H1 (cell line): ENCODE measurements at regions not wholly inside any gene's neighbourhood (a gene's known extent, or its start where the extent isn't known, plus 50 kb on each side); places are given as distances from the start of the nearest gene placed in this dataset.

ENCODE experiments used
- CTCF ChIA-PET: fragments of 300-600 bp; sonication (Branson Sonifier 250); formaldehyde crosslinking; loops from one replicate; lab custom pipeline; 2021; ENCODE audit not compliant: partially characterized antibody; lab: Charles Lee
- POLR2A ChIA-PET: fragments of 300-600 bp; sonication (Branson Sonifier 250); formaldehyde crosslinking; loops from one replicate; lab custom pipeline; 2021; ENCODE audit warnings: inconsistent platforms; ENCODE audit not compliant: partially characterized antibody; lab: Charles Lee
- DNase-seq, 2 experiments: peaks; one replicate each; pipeline versions ENCODE4 v3.0.0 to v3.0.0-alpha.2; 2010 to 2022; ENCODE audit warnings: low spot score in 2 of 2, low read depth in 1 of 2, mixed read lengths in 1 of 2
- FAIRE-seq: peaks from 2 replicates; lab custom pipeline; 2011; peaks lifted over from hg19 to GRCh38; lab: Jason Lieb, UNC
- H2AFZ ChIP-seq: 2 replicates; pipeline ENCODE4 v1.8.1; 2012; ENCODE audit warnings: low read length, inconsistent platforms
- H2AK5ac ChIP-seq: 2 replicates; pipeline ENCODE4 v1.6.1; 2013; ENCODE audit warnings: low read depth, low read length
- H2BK120ac ChIP-seq: replicated peaks from 2 replicates; pipeline ENCODE3; 2013; ENCODE audit warnings: low read depth, low read length, inconsistent platforms
- H2BK12ac ChIP-seq: 2 replicates; pipeline ENCODE4 v1.6.1; 2013; ENCODE audit warnings: low read depth, low read length
- H2BK15ac ChIP-seq: 2 replicates; pipeline ENCODE4 v1.6.1; 2013; ENCODE audit warnings: low read length
- H2BK20ac ChIP-seq: 2 replicates; pipeline ENCODE4 v1.6.1; 2013; ENCODE audit warnings: low read length
- H2BK5ac ChIP-seq: 2 replicates; pipeline ENCODE4 v1.6.1; 2013; ENCODE audit warnings: low read depth, low read length
- H3K14ac ChIP-seq: 2 replicates; pipeline ENCODE4 v1.6.1; 2013; ENCODE audit warnings: inconsistent platforms; ENCODE audit not compliant: insufficient read length
- H3K18ac ChIP-seq: 2 replicates; pipeline ENCODE4 v1.6.1; 2013; ENCODE audit warnings: low read length; ENCODE audit errors: extremely low read depth
- H3K23ac ChIP-seq: 2 replicates; pipeline ENCODE4 v1.6.1; 2013; ENCODE audit warnings: inconsistent platforms; ENCODE audit not compliant: insufficient read length
- H3K23me2 ChIP-seq: 2 replicates; pipeline ENCODE4 v1.6.1; 2013; ENCODE audit warnings: low read depth, low read length
- H3K27ac ChIP-seq: 2 replicates; pipeline ENCODE4 v1.6.1; 2011; ENCODE audit warnings: low read depth, low read length, inconsistent platforms
- H3K27me3 ChIP-seq, 4 experiments: replicated peaks in 1 of 4; 1 replicate in 1 of 4; 2 replicates in 3 of 4; pipeline versions ENCODE4 v1.6.1 to v1.8.1; 2011 to 2013; ENCODE audit warnings: low read length in 3 of 4, mild to moderate bottlenecking in 3 of 4, inconsistent platforms in 2 of 4, mixed read lengths in 2 of 4, moderate library complexity in 1 of 4; ENCODE audit not compliant: control insufficient read depth in 3 of 4, insufficient read depth in 3 of 4; ENCODE audit errors: extremely low read depth in 1 of 4
- H3K36me3 ChIP-seq, 4 experiments: 2 replicates each; pipeline versions ENCODE4 v1.6.1 to v1.8.1; 2011 to 2013; ENCODE audit warnings: mild to moderate bottlenecking in 4 of 4, low read length in 3 of 4, moderate library complexity in 2 of 4, control low read depth in 1 of 4, inconsistent platforms in 1 of 4; ENCODE audit not compliant: insufficient read depth in 4 of 4, control insufficient read depth in 2 of 4
- H3K4ac ChIP-seq: replicated peaks from 2 replicates; pipeline ENCODE3; 2013; ENCODE audit warnings: low read length, low read depth, mixed read lengths, inconsistent platforms; ENCODE audit not compliant: insufficient read length
- H3K4me1 ChIP-seq, 4 experiments: replicated peaks in 1 of 4; 1 replicate in 1 of 4; 2 replicates in 3 of 4; pipeline versions ENCODE4 v1.6.1 to v1.8.1; 2011 to 2013; ENCODE audit warnings: low read length in 3 of 4, inconsistent platforms in 2 of 4, mixed read lengths in 1 of 4; ENCODE audit not compliant: insufficient read depth in 4 of 4, control insufficient read depth in 3 of 4
- H3K4me2 ChIP-seq, 2 experiments: 2 replicates each; pipeline versions ENCODE4 v1.6.1 to v1.8.1; 2011 to 2013; ENCODE audit warnings: low read depth in 2 of 2, low read length in 2 of 2, control low read depth in 1 of 2, inconsistent platforms in 1 of 2, mild to moderate bottlenecking in 1 of 2; ENCODE audit not compliant: insufficient read depth in 1 of 2
- H3K4me3 ChIP-seq, 4 experiments: fragments of 200-600, 300-600 bp in 1 of 4; sonication (generic), shearing (Covaris generic), sonication (Bioruptor Twin) in 1 of 4; 2 replicates each; pipeline versions ENCODE4 v1.5.1 to v1.8.1; 2011 to 2016; ENCODE audit warnings: low read length in 4 of 4, low read depth in 3 of 4, control low read depth in 2 of 4, inconsistent platforms in 2 of 4, mild to moderate bottlenecking in 2 of 4, mixed read lengths in 1 of 4, moderate library complexity in 1 of 4; ENCODE audit not compliant: insufficient read depth in 2 of 4; ENCODE audit errors: extremely low read depth in 1 of 4
- H3K56ac ChIP-seq: replicated peaks from 2 replicates; pipeline ENCODE3; 2013; ENCODE audit warnings: low read depth, mild to moderate bottlenecking, mixed read lengths, low read length, inconsistent platforms; ENCODE audit not compliant: insufficient read length
- H3K79me1 ChIP-seq: 2 replicates; pipeline ENCODE4 v1.6.1; 2013; ENCODE audit warnings: low read depth, low read length, control low read depth
- H3K79me2 ChIP-seq, 2 experiments: 2 replicates each; pipeline versions ENCODE4 v1.6.1 to v1.8.1; 2012 to 2013; ENCODE audit warnings: low read length in 2 of 2, mild to moderate bottlenecking in 2 of 2, inconsistent platforms in 1 of 2; ENCODE audit not compliant: insufficient read depth in 2 of 2, control insufficient read depth in 1 of 2
- H3K9ac ChIP-seq, 4 experiments: replicated peaks in 1 of 4; 1 replicate in 1 of 4; 2 replicates in 3 of 4; pipeline versions ENCODE4 v1.6.1 to v1.8.1; 2011 to 2013; ENCODE audit warnings: low read depth in 3 of 4, low read length in 3 of 4, control low read depth in 2 of 4, mild to moderate bottlenecking in 2 of 4, moderate library complexity in 2 of 4, inconsistent platforms in 1 of 4; ENCODE audit errors: extremely low read depth in 1 of 4
- H3K9me3 ChIP-seq, 2 experiments: 2 replicates each; pipeline versions ENCODE4 v1.6.1 to v1.8.1; 2012 to 2013; ENCODE audit warnings: mild to moderate bottlenecking in 2 of 2, moderate library complexity in 2 of 2, control low read depth in 1 of 2, inconsistent platforms in 1 of 2, low read depth in 1 of 2, low read length in 1 of 2, mixed read lengths in 1 of 2; ENCODE audit not compliant: insufficient read depth in 2 of 2
- H4K20me1 ChIP-seq, 2 experiments: replicated peaks in 1 of 2; 2 replicates each; pipeline versions ENCODE3 to v1.8.1; 2011 to 2013; ENCODE audit warnings: inconsistent platforms in 2 of 2, low read length in 2 of 2, mild to moderate bottlenecking in 1 of 2; ENCODE audit not compliant: insufficient read depth in 2 of 2, control insufficient read depth in 1 of 2
- H4K5ac ChIP-seq: 2 replicates; pipeline ENCODE4 v1.6.1; 2013; ENCODE audit warnings: low read length, low read depth, mixed read lengths, inconsistent platforms; ENCODE audit not compliant: insufficient read length
- H4K8ac ChIP-seq: 2 replicates; pipeline ENCODE4 v1.8.0; 2013; ENCODE audit warnings: mild to moderate bottlenecking, moderate library complexity, low read length, inconsistent platforms; ENCODE audit not compliant: insufficient read depth; ENCODE audit errors: extremely low read depth
- H4K91ac ChIP-seq: replicated peaks from 2 replicates; pipeline ENCODE3; 2013; ENCODE audit warnings: low read length, mixed read lengths, inconsistent platforms; ENCODE audit not compliant: insufficient read length
- BACH1 ChIP-seq: IDR thresholded peaks from 2 replicates; pipeline ENCODE4 v1.6.1; 2012; ENCODE audit warnings: low read length, improper control_type of control experiment
- BRCA1 ChIP-seq: IDR thresholded peaks from 2 replicates; pipeline ENCODE4 v1.6.1; 2012; ENCODE audit warnings: low read depth, low read length, improper control_type of control experiment
- CTBP2 ChIP-seq: IDR thresholded peaks from 2 replicates; pipeline ENCODE4 v1.7.0; 2011; ENCODE audit warnings: borderline replicate concordance, mild to moderate bottlenecking, moderate library complexity, mixed read lengths, low read length; ENCODE audit not compliant: insufficient read depth, insufficient read length
- GABPA ChIP-seq: IDR thresholded peaks from 2 replicates; pipeline ENCODE4 v1.6.1; 2011; ENCODE audit warnings: mild to moderate bottlenecking, low read length, moderate library complexity, borderline replicate concordance; ENCODE audit not compliant: insufficient read depth
- GTF2F1 ChIP-seq: IDR thresholded peaks from 2 replicates; pipeline ENCODE4 v1.6.1; 2012; ENCODE audit warnings: low read depth, low read length, improper control_type of control experiment, borderline replicate concordance
- JUN ChIP-seq: IDR thresholded peaks from 2 replicates; pipeline ENCODE4 v1.6.1; 2011; ENCODE audit warnings: low read depth, mild to moderate bottlenecking, improper control_type of control experiment, low read length
- RBBP5 ChIP-seq: IDR thresholded peaks from 2 replicates; pipeline ENCODE4 v1.7.1; 2012; ENCODE audit warnings: low read depth, mild to moderate bottlenecking, inconsistent platforms, low read length, moderate library complexity, borderline replicate concordance
- RXRA ChIP-seq: IDR thresholded peaks from 2 replicates; pipeline ENCODE4 v1.6.1; 2011; ENCODE audit warnings: low read depth, mild to moderate bottlenecking, low read length, moderate library complexity; ENCODE audit not compliant: insufficient read depth
- SUZ12 ChIP-seq: fragments of 200-600 bp; sonication (generic); IDR thresholded peaks from 2 replicates; pipeline ENCODE4 v1.6.1; 2012; ENCODE audit warnings: mild to moderate bottlenecking, inconsistent platforms, low read length, moderate library complexity, mixed read lengths
- TCF12 ChIP-seq: IDR thresholded peaks from 2 replicates; pipeline ENCODE4 v1.6.1; 2011; ENCODE audit warnings: low read depth, mild to moderate bottlenecking, low read length
- WGBS, 2 experiments: shearing (Covaris generic) in 1 of 2; methylation state at CpG; one replicate each; pipeline versions ENCODE4 v1.1.6 to v1.1.7; 2013 to 2015; ENCODE audit warnings: low lambda C conversion rate in 2 of 2, mixed read lengths in 2 of 2, inconsistent platforms in 1 of 2, low coverage in 1 of 2, missing lambda C conversion rate in 1 of 2; ENCODE audit not compliant: insufficient replicate concordance in 2 of 2, insufficient coverage in 1 of 2, insufficient read length in 1 of 2; ENCODE audit errors: extremely low coverage in 1 of 2, missing lambda C conversion rate in 1 of 2; 5-methylcytosine and 5-hydroxymethylcytosine counted together

GRCh38 chr3:164224126-164224525 is 854.2 kb downstream of the SI start:
- H3K4me3 ChIP-seq = no peak overlapping the region
- H3K18ac ChIP-seq = no peak overlapping the region
- H4K5ac ChIP-seq = no peak overlapping the region
- ChIA-PET POLR2A (interaction anchor here (0.6 kb wide), 1 partner anchor 337 kb away, joined by 3 read pairs; no protein-coding TSS in a partner anchor), CTCF (interaction anchor here (1.0 kb wide), 1 partner anchor 99 kb away, joined by 3 read pairs; no protein-coding TSS in a partner anchor)
- no peak overlapping the region for H2BK12ac ChIP-seq
- H3K27me3 ChIP-seq = peaks cover 0 to 1% (median 0%) of the 10 kb centered on the region in 4 experiments; a peak in 1 of 7 replicates
- H2AK5ac ChIP-seq = no peak overlapping the region
- H3K4me2 ChIP-seq = no peak overlapping the region
- H3K9ac ChIP-seq = no peak overlapping the region
- H2BK15ac ChIP-seq = no peak overlapping the region
- TF ChIP-seq CTBP2 (no peak), JUN (no peak), BACH1 (no peak), GTF2F1 (no peak), RBBP5 (no peak), BRCA1 (no peak), TCF12 (no peak), GABPA (no peak), SUZ12 (no peak), RXRA (no peak)
- no peaks in the 10 kb centered on the region for H4K20me1 ChIP-seq
- no peaks in the 10 kb centered on the region for H3K79me2 ChIP-seq
- no peaks in the 10 kb centered on the region for H3K36me3 ChIP-seq
- H3K56ac ChIP-seq = no peak overlapping the region
- H2BK20ac ChIP-seq = no peak overlapping the region
- H3K79me1 ChIP-seq = no peaks in the 10 kb centered on the region
- H3K4me1 ChIP-seq = no peaks in the 10 kb centered on the region
- H3K14ac ChIP-seq = no peak overlapping the region
- H3K23ac ChIP-seq = no peak overlapping the region
- no peaks in the 10 kb centered on the region for H3K23me2 ChIP-seq
- no peak overlapping the region for H3K4ac ChIP-seq
- no peak overlapping the region for H2BK5ac ChIP-seq
- H2AFZ ChIP-seq = no peak overlapping the region
- no peak overlapping the region for H4K8ac ChIP-seq
- no peak overlapping the region for H3K27ac ChIP-seq
- WGBS, 2 experiments = 0% methylated on average over 1 of the region's 1 CpG; no CpG with 5 or more reads in 1 of the 2 experiments
- no peak overlapping the region for H2BK120ac ChIP-seq
- no peak overlapping the region for H4K91ac ChIP-seq
- no peaks in the 10 kb centered on the region for H3K9me3 ChIP-seq
- DNase-seq = no peak
- FAIRE-seq = no peak
